GM03348 (cell line): ENCODE measurements at regions not wholly inside any gene's neighbourhood (a gene's known extent, or its start where the extent isn't known, plus 50 kb on each side); places are given as distances from the start of the nearest gene placed in this dataset.
"Not testable (repeated sequence)": the region's sequence is repeated elsewhere in the genome, so short reads cannot be mapped to it uniquely, and the experiment has no call there.

Source experiments
- DNase-seq: peaks from one replicate; pipeline ENCODE4 v3.0.0; 2012; ENCODE audit warnings: low spot score

DNA sequence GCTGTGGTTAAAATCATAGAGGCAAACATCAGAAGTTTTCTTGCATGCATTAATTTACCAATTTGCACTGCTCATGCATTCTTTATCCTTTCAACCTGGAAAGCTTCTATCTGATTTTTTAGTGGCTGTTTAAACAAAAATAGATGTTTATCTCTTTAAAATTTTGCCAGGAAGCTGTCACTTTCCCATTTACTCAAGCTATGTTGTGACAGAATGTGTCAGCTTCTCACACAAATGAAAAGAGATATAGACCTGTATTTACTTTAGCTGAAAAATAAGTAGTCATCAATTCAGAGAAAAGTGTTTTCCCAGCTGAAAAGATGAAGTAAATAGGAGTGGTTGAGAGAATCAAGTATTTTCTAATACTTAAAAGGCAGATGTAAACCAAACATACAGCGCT lies 872.8 kb downstream of the DACH1 start:
- no peak for DNase-seq

- DNase-seq: no peak
Observed at GRCh38 chr13:70987043-70987442, 878.8 kb upstream of the KLHL1 start.

DNA sequence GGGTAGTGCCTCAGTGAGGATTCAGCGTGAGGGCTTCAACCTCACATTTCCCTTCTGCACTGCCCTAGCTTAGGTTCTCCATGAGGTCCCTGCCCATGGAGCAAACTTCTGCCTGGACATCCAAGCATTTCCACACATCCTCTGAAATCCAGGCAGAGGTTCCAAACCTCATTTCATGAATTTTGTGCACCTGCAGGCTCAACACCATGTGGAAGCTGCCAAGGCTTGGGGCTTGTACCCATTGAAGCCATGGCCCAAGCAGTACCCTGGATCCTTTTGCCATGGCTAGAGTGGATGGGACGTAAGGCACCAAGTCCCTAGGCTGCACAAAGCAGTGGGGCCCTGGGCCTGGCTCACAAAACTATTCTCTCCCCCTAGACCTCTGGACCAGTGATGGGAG lies 877.1 kb upstream of the KLHL1 start:
- no peak for DNase-seq

- not testable (repeated sequence) for DNase-seq
Observed at GRCh38 chr13:70981219-70981618, 873.0 kb upstream of the KLHL1 start.

- no peak for DNase-seq
Observed at GRCh38 chr13:70969321-70969720, 861.1 kb upstream of the KLHL1 start.

GRCh38 chr13:70967564-70967963 lies 859.3 kb upstream of the KLHL1 start:
- DNase-seq: no peak

DNA sequence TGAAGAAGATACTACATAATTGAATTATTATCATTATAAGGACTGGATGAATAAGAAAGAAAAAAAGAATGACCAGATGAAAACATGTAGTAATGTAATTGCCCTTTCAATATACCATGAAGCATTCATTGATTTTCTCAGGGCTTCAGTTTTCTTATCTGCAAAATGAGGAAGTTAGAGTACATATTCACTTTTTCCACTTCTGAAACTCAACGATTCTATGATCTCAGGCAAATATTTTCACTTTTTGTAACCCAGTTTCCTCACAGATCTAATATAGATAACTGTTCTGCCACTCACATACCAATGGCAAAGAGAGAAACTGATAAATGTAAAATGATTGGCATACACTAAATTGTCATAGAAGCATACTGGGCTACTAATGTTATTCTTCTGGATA lies 856.6 kb upstream of the KLHL1 start:
- DNase-seq: no peak

DNA sequence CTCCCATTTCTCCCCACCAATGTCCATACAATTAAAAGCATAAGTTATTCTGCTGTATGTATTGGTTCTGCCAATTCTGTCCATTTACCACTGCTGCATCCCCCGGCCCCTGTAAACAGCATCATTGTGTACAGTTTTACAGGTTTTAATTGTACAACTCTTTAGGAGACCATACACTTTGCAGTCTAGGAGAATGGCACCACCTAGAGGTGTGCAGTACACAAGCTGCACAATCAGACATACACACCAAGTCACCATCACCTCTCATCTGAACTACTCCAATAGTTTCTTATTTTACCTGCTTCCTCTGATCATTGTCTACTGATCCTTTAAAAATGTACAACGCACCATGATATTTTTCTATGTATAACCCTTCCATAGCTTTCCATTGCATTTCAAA lies 855.9 kb upstream of the KLHL1 start:
- DNase-seq: no peak

- DNase-seq: peak; percentile 5
Observed at GRCh38 chr13:70960841-70961443, 852.7 kb upstream of the KLHL1 start.

- DNase-seq: no peak
Observed at GRCh38 chr13:70959035-70959775, 851.0 kb upstream of the KLHL1 start.

GRCh38 chr13:70955887-70956286 lies 847.6 kb upstream of the KLHL1 start:
- no peak for DNase-seq

- DNase-seq: no peak
Observed at GRCh38 chr13:70950664-70951063, 842.4 kb upstream of the KLHL1 start.

DNA sequence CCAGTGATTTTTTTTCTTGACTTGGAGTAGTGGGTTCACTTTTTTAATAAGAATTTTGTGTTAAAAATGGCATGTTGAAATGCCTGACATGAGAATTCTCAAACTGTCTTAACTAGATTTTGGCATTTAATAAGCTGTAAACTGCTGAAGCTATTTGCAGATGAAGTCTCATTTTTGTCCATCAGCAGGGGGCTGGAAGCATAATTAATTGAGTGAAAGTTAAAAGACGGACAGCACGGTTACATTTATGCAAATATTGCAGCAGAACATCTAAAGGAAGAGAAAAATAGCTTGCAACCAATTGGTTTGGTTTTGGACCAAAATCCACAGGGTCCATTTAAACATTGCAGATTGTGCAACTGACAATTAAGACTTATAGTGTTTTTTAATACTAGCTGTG lies 837.3 kb upstream of the KLHL1 start:
- DNase-seq: no peak

- DNase-seq: no peak
Observed at GRCh38 chr13:70941454-70941853, 833.2 kb upstream of the KLHL1 start.

DNA sequence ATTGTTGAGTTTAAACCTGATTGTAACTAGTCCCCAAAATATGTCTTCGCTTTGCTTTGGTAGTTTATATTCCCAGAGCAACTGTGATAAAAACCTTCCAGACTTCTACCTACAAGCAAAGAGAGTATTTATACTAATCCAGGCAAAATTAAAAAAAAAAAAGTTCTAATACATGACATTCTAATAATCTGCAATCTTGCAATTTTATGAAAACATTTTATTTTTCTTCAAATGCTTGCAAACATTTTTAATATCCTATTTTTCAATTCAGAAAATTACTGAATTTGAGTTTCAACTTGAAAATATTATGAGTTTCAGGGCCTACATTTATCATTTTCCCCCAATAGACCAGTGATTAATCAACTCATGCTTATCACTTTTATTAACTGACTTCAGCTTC lies 830.2 kb upstream of the KLHL1 start:
- DNase-seq: no peak

GRCh38 chr13:70932511-70932910 lies 824.3 kb upstream of the KLHL1 start:
- DNase-seq: no peak

GRCh38 chr13:70923863-70924752 lies 815.9 kb upstream of the KLHL1 start:
- DNase-seq: no peak

DNA sequence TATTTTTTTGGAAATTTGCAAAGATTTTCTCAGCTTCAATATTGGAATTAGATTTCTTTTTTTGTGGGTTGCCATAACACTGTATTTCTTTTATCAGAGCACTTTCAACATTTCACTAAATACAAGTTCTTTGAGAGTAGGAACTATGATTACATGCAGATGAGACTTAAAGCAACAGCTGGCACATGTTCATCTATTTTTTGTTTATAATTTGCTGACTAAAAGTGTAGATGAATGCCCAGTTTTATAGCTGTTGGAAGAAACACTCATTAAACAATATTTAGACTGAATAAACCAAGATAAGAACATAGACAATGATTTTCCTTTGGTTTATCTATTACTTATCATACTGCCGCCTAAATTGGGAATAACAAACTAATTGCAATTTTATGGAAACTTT lies 803.0 kb upstream of the KLHL1 start:
- no peak for DNase-seq

- no peak for DNase-seq
Observed at GRCh38 chr13:70908795-70909194, 800.5 kb upstream of the KLHL1 start.

DNA sequence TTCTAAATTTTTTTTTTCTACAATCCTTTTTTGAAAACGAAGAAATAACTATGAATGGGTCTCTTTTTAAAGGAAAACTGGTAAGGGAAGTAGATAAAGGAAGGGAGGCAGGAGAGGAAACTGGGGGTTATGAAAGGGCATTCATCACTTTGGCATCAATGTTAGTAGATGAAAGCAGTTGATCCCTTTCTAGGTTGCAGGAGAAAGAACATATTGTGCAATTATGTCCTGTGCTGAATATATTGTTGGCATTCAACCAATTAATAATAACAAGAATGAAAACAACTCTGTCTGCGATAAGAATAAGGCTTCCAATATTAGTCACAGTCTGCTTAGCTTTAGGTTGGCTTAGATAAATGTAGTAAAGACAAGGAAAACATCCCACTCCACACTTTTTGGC lies 796.8 kb upstream of the KLHL1 start:
- DNase-seq: no peak

DNA sequence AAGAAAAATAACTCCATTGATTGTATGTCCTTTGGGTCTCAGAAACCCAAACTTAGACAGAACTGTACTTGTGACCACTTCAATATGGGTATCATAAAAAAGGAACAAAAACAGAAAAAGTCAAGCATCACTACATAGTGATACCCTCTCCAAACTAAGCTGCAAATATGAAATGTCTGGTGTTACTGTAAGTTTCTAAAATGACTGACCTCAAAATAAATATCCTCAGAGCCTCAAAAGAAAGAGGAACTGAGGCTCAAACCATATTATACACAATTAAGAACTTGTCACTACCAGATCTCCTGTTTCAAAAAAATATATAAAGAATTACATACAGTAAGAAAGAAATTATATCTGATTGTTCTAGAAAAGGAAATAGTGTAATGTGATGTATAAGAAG lies 787.9 kb upstream of the KLHL1 start:
- no peak for DNase-seq

DNA sequence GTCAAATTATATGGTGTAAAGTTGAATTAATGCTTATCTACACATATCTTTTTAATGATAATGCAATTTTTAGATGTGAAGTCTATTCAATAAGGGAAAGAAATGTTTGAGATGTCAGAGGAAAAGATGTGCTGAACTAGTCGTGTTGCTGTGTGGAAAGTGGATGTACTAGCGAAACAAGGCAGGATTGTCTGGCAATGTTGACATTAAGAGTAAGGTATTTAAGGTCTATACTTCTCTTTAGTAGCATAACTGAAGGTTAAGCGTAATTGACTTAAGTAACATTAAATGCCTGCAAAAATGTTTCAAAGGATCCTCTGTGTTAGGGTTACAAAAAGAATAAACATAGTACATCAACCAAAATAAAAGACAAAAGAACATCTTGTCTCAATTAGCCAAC lies 787.3 kb upstream of the KLHL1 start:
- no peak for DNase-seq

DNA sequence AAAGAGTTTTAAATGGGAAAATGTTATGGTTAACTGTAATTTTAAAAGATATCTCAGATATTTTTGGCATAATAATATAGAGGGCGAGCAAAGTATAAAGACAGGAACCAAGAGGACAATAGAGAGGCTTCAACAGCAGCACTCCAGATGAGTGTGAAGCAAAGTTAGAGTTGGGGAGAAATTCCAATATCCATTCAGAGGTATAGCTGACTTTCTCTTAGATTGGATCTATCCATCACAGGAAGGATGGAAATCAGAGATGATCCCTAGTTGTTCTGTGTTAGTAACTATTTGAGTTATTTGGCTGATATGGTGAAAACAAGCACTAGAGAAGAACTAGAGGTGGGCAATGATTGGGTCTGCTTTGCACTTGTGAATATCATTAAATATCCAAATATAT lies 786.0 kb upstream of the KLHL1 start:
- no peak for DNase-seq
